GM10266 (cell line): ENCODE measurements at regions not wholly inside any gene's neighbourhood (a gene's known extent, or its start where the extent isn't known, plus 50 kb on each side); places are given as distances from the start of the nearest gene placed in this dataset.

ENCODE experiments used
- DNase-seq: peaks from one replicate; pipeline ENCODE4 v3.0.0; 2012; ENCODE audit errors: extremely low spot score
- CTCF ChIP-seq: IDR thresholded peaks from 2 replicates; pipeline ENCODE4 v1.5.1; 2012; ENCODE audit warnings: mild to moderate bottlenecking, low read depth; ENCODE audit not compliant: control insufficient read depth, insufficient read depth; ENCODE audit errors: missing control alignments

- DNase-seq, result no peak
- TF ChIP-seq CTCF, result no peak
Observed at GRCh38 chr14:87601036-87601435, 391.9 kb downstream of the GALC start.

- TF ChIP-seq CTCF, result no peak
- DNase-seq, result no peak
Observed at GRCh38 chr14:87600240-87600639, 392.7 kb downstream of the GALC start.

GRCh38 chr14:87581298-87581697 lies 411.7 kb downstream of the GALC start:
- no peak for DNase-seq
- no peak for TF ChIP-seq CTCF

- DNase-seq, result no peak
- TF ChIP-seq CTCF, result no peak
Observed at GRCh38 chr14:87579036-87579435, 413.9 kb downstream of the GALC start.

GRCh38 chr14:87575378-87575777 lies 417.6 kb downstream of the GALC start:
- TF ChIP-seq CTCF, result no peak
- DNase-seq, result no peak

GRCh38 chr14:87573591-87573990 lies 419.4 kb downstream of the GALC start:
- TF ChIP-seq CTCF, result no peak
- no peak for DNase-seq

- no peak for TF ChIP-seq CTCF
- no peak for DNase-seq
Observed at GRCh38 chr14:87567618-87568295, 425.2 kb downstream of the GALC start.
